RPMI7951 (cell line): ENCODE measurements at regions not wholly inside any gene's neighbourhood (a gene's known extent, or its start where the extent isn't known, plus 50 kb on each side); places are given as distances from the start of the nearest gene placed in this dataset.

Experiments
- DNase-seq: peaks from one replicate; pipeline ENCODE4 v3.0.0-alpha.2; 2012; ENCODE audit warnings: low read depth

- DNase-seq = peak; percentile 93
These were observed 137.1 kb downstream of the FOXD1 start for GRCh38 chr5:73311291-73312110.

- no peak for DNase-seq
These were observed 134.8 kb downstream of the TMEM174 start for GRCh38 chr5:73307645-73308355.

GRCh38 chr5:73306741-73307275 lies 133.8 kb downstream of the TMEM174 start:
- DNase-seq = peak; percentile 26

GRCh38 chr5:73306078-73306719 lies 133.2 kb downstream of the TMEM174 start:
- no peak for DNase-seq

- DNase-seq = peak; percentile 80
These were observed 132.4 kb downstream of the TMEM174 start for GRCh38 chr5:73305386-73305785.

GRCh38 chr5:73304381-73304780 lies 131.4 kb downstream of the TMEM174 start:
- peak; percentile 57 for DNase-seq

- DNase-seq = no peak
These were observed 130.4 kb downstream of the TMEM174 start for GRCh38 chr5:73303148-73304079.

- no peak for DNase-seq
These were observed 129.8 kb downstream of the TMEM174 start for GRCh38 chr5:73302797-73303147.

- DNase-seq = no peak
These were observed 128.4 kb downstream of the TMEM174 start for GRCh38 chr5:73301208-73301901.

- DNase-seq = no peak
These were observed 127.6 kb downstream of the TMEM174 start for GRCh38 chr5:73300337-73301207.

- DNase-seq = peak; percentile 20
These were observed 126.8 kb downstream of the TMEM174 start for GRCh38 chr5:73299665-73300336.

- peak; percentile 33 for DNase-seq
These were observed 126.0 kb downstream of the TMEM174 start for GRCh38 chr5:73298772-73299630.

GRCh38 chr5:73298251-73298771 lies 125.3 kb downstream of the TMEM174 start:
- DNase-seq = no peak

GRCh38 chr5:73297430-73297829 lies 124.4 kb downstream of the TMEM174 start:
- no peak for DNase-seq

GRCh38 chr5:73296772-73297171 lies 123.8 kb downstream of the TMEM174 start:
- DNase-seq = peak; percentile 86

- no peak for DNase-seq
These were observed 122.9 kb downstream of the TMEM174 start for GRCh38 chr5:73295921-73296320.

- no peak for DNase-seq
These were observed 122.5 kb downstream of the TMEM174 start for GRCh38 chr5:73295447-73295846.
